HG03108 (cell line): ENCODE measurements at regions not wholly inside any gene's neighbourhood (a gene's known extent, or its start where the extent isn't known, plus 50 kb on each side); places are given as distances from the start of the nearest gene placed in this dataset.

Source experiments
- ATAC-seq: cut with Tn5 transposase; IDR thresholded peaks from one replicate; pipeline ENCODE4 v1.9.1; 2021; ENCODE audit warnings: moderate library complexity; ENCODE audit not compliant: unreplicated experiment

DNA sequence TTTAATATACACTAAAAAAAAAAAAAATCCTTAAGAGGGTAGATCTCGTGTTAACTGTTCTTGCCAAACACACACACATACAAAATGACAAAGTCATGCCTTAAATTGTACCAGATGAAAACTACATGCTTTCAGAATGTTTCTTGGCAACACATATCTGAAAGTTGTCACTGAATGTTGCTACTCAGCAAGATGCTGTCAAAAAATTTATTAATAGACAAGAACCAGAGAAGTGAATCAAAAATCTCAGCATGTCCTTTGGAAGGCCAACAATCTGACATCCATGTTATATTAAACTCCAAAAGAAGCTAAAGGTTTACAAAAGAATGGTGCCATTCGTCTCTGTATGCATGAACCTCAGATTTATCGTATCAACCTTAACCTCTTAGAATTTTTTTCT is 1746.2 kb upstream of the PRR20A start:
- no peak for ATAC-seq

DNA sequence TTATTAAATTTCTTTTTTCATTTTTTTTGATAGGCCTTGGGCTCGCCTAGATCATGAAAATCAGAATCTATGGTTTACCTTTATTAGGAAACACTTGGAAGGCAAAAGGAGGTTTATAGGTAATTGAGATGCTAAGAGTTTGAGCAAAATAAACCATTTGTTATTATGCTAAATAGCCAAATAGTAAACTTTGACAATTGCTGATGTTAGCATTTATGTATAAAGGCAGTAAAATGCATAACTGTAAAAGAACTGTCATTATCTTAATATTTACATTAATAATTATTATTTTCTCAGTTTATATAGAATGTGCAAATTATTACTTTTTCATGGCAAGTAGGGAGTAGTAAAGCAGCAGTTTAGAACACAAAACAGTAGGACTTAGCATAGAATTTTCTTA is 1737.8 kb upstream of the PRR20A start:
- ATAC-seq: no peak

DNA sequence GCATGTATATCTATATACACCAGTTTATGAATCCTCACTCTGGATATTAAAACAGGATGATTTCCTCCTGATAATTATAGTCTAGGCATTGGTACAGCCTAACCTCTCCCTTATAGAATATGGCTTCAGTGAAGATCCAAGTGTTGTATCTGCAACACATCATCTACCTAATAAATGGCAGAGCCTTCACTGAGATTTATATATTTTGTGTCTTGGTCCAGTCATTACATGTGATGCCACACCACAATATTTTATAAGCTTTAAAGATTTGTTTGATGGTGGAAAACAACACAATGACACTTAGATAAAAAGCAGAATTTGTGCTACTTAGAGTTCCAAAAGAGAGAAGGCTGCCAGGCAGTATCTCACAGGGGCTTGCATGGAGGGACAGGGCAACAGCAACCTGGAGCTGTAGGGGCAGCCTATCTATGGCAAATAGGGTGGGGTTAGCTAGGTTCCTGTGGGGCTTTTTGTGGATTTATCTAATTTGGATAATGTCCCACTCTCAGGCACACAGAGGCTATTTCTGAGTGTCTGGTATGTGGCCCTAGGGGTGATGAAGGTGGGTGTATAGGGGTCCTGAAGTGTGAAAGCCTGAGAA is 1736.7 kb upstream of the PRR20A start:
- no peak for ATAC-seq

GRCh38 chr13:55410398-55411330 is 1730.1 kb upstream of the PRR20A start:
- no peak for ATAC-seq

DNA sequence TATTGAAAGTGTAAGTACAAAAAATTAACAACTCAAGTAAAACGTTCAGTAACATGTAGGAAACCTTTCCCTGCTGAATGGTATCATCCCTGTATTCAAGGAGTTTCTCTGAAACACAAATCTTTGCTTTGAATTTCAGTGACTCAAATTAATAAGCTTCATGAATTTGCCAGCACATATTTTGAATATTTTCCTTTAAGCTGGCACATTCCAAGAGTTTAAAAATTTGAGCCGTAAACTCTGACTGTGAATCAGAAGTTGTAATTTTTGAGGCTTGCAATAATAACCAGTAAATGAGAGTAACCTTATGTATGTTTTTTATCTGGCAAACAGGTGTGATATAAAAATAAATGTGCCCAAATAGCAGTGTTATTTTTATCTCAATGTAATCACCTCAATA is 1722.6 kb upstream of the PRR20A start:
- ATAC-seq: no peak

- ATAC-seq: no peak
Observed at GRCh38 chr13:55432814-55433213, 1707.9 kb upstream of the PRR20A start.

GRCh38 chr13:55437162-55437561 is 1703.6 kb upstream of the PRR20A start:
- ATAC-seq: no peak

DNA sequence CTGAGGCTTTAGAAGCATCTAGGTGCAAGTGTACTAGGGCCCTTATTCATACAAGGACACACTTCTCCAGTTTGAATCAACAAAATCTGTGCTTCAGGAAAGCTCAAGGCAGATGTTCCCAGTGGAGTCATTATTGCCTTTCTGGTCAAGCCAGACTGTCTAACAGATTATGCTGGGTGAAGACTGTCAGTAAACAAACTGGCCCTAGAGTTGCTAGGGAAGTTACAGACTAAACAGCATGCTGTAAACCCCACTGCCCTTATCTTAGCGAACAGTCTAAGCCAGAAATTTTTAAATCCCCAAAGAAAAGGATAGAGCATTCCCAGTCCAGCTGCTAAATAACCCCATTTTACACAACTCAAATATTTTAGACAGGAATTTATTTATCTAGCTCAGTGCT is 1701.3 kb upstream of the PRR20A start:
- ATAC-seq: no peak

DNA sequence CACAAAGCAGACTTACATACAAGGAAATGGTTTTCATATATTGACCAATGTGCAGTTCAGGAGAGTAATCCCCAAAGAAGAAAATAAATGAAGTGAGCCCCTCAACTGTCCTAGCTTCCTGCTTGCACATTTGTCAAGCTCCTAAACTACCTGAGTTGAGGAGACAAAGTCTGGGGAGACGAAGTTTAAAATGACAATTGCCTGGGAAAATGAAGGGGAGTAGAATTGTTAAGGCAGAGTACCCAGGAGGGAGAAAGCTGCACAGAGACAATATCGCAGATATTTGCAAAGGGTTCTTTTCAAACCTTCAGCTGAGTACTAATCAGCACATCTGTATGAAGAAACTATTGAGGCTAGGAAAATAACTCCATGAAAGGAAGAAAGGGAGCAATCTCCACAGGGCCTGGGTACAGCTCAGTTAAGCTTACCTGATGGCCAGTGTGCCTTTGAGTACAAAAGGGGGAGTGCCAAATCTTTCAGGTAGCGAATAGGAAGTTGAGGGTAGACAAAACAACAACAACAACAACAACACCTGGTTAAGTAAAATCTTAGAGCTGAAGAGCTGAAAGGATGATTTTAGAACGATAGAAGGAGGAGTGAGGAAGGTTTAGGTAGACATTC is 1700.1 kb upstream of the PRR20A start:
- ATAC-seq: no peak

GRCh38 chr13:55464222-55464621 is 1676.5 kb upstream of the PRR20A start:
- no peak for ATAC-seq

DNA sequence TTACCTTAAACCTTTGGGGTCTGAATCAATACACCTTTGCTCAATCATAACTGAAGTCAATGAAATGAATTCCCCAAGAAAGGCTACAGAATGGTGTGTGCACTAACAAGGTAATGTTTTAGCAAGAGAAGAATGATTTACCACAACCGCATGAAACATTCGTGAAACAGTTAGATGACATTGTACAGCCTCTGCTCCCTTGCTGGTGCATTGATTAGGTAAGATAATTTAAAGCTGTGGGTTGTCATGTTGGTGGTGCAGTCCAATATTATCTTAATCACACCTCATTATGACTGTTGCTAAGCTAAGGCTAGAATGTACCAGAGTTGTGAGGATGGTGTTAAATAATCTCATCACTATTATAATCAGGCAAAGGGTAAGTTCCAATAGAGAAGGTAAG is 1673.2 kb upstream of the PRR20A start:
- ATAC-seq: no peak

DNA sequence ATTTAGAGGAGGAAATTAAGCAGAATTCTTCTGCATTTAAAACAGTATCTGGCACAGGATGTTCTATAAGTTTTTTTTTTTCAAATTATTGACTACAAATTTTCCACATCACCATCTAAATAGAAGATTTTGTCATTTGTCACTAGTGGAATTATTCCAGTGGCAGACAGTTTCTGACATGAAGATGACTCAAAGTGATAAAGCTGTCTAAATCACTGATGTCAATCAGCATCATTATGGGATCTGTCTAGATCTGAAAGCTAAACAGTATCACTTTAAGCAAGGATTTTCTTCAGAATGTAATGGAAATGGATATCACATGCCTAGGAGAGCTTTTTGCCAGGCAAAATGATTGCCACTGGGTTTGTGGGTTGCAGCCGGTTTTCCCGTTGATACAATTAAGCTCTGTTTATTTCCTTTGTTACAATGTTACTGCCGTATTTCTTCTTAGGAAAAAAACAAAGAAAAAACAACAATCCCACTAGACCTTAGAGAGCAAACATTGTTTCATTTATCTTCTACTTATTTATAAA is 1657.0 kb upstream of the PRR20A start:
- no peak for ATAC-seq

GRCh38 chr13:55493297-55493696 is 1647.4 kb upstream of the PRR20A start:
- ATAC-seq: no peak

DNA sequence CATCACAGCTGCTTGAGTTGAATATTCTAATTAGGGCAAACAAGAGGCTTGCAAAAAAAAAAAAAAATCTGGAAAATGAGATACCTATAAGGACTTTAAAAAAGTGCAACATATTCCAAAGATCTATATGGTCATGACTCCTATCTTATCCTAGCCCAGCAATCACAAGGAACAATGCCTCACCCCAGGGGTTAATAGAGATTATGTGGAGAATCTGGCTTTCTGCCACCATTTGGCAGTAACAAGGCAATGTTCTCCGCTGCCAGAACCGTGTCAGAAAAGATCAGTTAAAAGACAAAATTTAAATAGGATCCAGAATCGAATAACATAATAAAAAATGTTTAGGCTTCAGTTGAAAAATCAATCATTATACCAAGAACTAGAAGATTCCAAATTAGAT is 1643.2 kb upstream of the PRR20A start:
- no peak for ATAC-seq

DNA sequence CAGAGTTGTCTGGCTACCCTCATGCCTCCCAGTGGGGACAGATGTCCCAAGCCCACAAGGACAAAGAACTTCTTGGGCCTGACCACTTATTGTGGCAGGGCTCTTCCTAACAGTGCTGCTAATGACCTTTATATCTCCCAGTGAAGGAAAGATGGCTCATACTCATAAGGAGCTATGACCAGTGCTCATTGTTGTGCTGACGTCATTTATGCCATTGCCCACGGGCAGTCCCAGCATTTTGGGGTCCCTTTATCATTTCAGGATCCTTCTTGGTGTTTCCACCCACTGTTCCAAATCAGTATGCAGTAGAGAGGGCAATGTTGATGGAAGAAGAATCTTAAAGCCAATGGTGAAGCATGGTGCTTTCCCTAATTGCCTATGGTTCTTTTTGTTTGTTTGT is 1640.0 kb upstream of the PRR20A start:
- ATAC-seq: no peak

DNA sequence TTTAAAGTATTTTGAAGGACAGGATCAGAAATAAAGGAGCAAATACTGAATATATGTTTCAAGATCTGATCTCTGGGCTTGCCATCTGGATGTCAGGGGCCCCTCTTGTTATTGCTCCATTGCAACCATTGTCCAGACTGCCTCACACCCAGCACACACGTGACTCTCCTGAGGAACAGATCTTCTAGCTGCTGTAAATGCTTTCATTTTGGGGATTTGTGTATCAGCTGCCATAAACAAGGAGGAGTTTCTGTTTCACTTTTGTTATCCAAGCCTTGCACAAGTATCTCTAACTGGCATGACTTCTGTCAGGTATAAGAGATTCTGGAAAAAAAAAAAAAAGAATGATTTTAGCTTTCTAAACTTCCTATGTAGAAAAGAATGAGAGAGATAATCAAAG is 1624.1 kb upstream of the PRR20A start:
- ATAC-seq: no peak

DNA sequence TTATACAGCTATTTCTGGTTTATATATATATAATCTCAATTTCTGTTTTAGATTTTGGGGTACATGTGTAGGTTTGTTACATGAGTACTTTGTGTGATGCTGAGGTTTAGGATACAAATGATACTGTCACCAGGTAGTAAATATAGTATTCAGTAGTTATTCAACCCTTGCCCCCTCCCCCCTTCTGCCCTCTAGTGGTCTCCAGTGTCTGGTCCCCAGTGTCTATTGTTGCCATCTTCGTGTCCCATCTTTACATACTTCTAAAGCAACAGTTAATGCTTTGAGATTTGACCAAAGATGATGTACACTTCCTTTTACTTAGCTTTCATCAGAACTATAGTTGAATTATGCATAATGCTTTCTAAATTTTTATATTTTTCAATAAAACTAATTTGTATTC is 1623.4 kb upstream of the PRR20A start:
- no peak for ATAC-seq

DNA sequence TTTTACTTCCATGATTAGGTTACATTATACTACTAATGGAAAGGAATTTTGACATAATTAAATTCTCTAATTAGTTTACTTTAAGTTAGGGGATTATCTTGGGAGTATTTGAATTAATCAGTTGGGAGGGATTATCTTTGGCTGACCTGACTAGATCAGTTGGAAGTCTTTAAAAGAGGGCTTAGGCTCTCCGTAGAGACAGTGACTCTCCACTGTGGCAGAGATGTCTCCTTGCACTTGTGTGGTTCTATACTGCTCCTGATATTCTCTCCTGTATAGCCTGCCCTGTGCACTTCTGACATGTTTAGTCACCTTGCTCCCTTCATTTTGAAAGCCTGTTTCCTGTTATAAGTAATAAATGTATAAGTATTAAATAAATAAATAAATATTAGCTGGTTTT is 1612.3 kb upstream of the PRR20A start:
- ATAC-seq: no peak

- ATAC-seq: no peak
Observed at GRCh38 chr13:55534306-55534705, 1606.4 kb upstream of the PRR20A start.

DNA sequence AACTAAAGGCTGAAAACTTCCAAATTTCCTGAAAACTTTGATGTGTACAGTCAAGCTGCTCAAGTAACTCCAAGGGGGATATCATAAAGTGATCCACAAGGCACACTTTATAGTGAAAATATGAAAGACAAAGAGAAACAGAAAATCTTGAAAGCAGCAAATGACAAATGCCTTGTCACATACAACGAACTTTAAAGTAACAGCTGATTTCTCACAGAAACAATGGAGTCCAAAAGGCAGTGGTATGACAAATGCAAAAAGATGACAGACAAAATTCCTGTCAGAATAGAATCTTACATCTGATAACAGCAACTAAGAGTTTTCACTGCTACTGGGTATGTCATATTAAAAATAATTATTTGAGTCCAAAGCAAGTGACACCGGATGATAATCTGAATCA is 1602.3 kb upstream of the PRR20A start:
- no peak for ATAC-seq

GRCh38 chr13:55543053-55543452 is 1597.7 kb upstream of the PRR20A start:
- no peak for ATAC-seq

GRCh38 chr13:55550624-55551023 is 1590.1 kb upstream of the PRR20A start:
- ATAC-seq: no peak
